HAP-1 (cell line): ENCODE measurements at regions not wholly inside any gene's neighbourhood (a gene's known extent, or its start where the extent isn't known, plus 50 kb on each side); places are given as distances from the start of the nearest gene placed in this dataset.

Source experiments
- DNase-seq, 2 experiments: peaks; one replicate each; pipeline ENCODE4 v3.0.0-alpha.2; 2016 to 2020; ENCODE audit warnings: low spot score in 2 of 2
- H3K27me3 ChIP-seq: fragments of 250-450 bp; sonication (Bioruptor Pico); 2 replicates; pipeline ENCODE4 v1.5.1; 2020; ENCODE audit warnings: low read depth, mild to moderate bottlenecking, moderate library complexity
- H3K36me3 ChIP-seq: fragments of 250-450 bp; sonication (Bioruptor Pico); replicated peaks from 2 replicates; pipeline ENCODE4 v1.5.1; 2020; ENCODE audit warnings: mild to moderate bottlenecking
- H3K4me1 ChIP-seq: fragments of 250-450 bp; sonication (Bioruptor Pico); 2 replicates; pipeline ENCODE4 v1.5.1; 2020; ENCODE audit warnings: mild to moderate bottlenecking
- H3K4me3 ChIP-seq: fragments of 250-450 bp; sonication (Bioruptor Pico); 2 replicates; pipeline ENCODE4 v1.5.1; 2020; ENCODE audit warnings: mild to moderate bottlenecking, moderate library complexity
- H3K9me3 ChIP-seq: fragments of 250-450 bp; sonication (Bioruptor Pico); 2 replicates; pipeline ENCODE4 v1.5.1; 2020; ENCODE audit warnings: mild to moderate bottlenecking, moderate library complexity
- in situ Hi-C: fragments of 300-500 bp; cut with MboI; formaldehyde crosslinking; loops from 3 replicates; pipeline ENCODE4 v1.14.3; 2020; ENCODE audit warnings: low sequenced_read_pairs, inconsistent platforms, mixed read lengths

DNA sequence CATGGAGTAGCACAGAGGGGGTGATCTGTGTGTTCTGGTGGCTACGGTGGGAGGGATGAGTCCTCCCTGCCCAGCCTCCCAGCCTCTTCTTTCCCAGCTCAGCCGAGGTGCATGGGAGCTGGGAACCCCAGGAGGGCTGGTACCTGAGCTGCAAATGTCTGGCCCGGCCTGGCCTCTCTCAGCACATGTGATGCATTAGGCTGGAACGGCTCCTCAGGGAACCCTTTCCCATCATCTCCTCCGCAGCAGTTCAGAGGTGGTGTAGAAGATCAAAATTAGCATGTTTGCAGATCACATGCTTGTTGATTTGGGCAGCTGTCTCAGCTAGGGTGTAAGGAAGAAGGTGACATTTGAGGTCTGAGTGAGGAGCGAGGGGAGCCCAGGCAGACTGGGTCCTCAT is 126.6 kb downstream of the EMX2 start:
- Histone ChIP-seq H3K36me3 (no peaks in the 10 kb centered on the region), H3K4me1 (no peaks in the 10 kb centered on the region), H3K9me3 (no peaks in the 10 kb centered on the region), H3K27me3 (no peaks in the 10 kb centered on the region), H3K4me3 (no peak overlapping the region)
- in situ Hi-C loops: no loop called here
- DNase-seq: no peak

DNA sequence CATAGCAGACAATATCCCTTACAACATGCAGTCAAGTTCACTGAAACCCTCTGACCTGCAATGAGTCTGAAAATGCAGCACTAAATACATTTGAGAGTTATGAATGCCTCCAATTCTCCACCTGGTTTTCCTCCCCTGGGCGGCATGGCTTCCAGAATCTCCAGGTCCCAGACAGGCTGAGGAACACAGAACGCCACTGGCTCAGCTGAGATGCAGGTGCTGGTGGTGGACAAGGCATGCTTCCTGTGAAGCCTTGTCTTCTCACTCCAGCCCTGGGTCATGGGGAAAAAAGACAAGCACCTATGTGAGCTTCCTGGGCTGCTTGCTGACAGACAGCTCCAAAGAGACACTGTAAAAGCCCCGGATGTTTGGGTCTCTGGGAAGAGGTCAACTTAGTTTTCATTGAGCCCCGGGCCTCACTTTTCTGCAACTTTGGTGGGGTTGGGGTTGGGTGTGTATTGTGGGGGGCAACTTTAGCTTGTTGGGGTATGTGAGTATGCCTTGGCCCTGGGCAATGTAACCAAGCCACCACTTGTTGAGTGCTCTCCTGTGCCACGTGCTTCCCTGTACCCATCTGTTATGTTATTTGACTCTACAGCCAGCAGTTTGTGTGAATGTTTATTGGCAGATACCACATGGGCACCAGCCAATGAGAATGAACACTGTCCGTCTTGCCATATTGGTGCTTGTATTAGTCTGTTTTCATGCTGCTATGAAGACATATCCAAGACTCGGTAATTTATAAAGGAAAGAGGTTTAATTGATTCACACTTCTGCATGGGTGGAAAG is 127.8 kb downstream of the EMX2 start:
- Histone ChIP-seq H3K9me3 (no peaks in the 10 kb centered on the region), H3K27me3 (no peaks in the 10 kb centered on the region), H3K4me3 (no peak overlapping the region), H3K36me3 (no peaks in the 10 kb centered on the region), H3K4me1 (no peaks in the 10 kb centered on the region)
- no peak for DNase-seq
- in situ Hi-C loops: no loop called here

DNA sequence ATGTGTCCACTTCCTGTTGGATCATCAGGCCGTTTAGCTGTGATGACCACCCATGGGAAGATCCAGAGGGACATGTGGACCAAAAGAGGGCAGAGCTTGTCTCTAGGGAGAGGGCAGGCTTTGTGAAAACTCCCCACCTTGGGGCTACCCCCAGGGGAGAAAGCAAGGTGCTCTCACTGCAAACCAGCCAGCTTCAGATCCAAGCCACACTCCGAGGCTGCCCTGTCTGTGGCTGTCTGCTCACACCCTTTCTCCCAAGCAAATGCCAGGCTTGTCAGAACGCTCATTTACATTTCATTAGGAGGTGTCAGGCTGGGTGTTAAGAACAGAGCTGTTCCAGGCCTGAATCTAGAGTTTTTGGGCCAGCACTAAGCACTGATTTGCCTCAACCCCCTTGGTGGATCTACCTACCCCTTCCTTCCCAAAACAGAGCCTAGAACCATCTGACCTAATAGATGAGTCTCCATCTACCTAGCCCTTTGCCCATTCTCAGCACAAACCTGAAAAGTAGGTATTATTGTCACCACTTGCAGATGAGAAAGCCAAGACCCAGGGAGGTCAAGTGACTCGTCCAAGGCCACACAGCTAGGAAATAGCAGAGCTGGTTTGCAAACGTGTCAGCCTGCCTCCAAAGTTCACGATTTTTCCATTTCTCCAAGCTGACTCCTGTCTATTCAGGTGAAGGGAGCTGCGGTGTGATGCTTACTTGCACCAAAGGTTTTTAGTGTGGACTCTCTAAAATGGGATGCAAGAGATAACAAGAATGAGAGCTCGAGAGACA is 130.9 kb downstream of the EMX2 start:
- DNase-seq: no peak
- in situ Hi-C loops: no loop called here
- H3K4me3 ChIP-seq: no peak overlapping the region
- no peaks in the 10 kb centered on the region for H3K27me3 ChIP-seq
- no peaks in the 10 kb centered on the region for H3K4me1 ChIP-seq
- H3K9me3 ChIP-seq: no peaks in the 10 kb centered on the region
- no peaks in the 10 kb centered on the region for H3K36me3 ChIP-seq

DNA sequence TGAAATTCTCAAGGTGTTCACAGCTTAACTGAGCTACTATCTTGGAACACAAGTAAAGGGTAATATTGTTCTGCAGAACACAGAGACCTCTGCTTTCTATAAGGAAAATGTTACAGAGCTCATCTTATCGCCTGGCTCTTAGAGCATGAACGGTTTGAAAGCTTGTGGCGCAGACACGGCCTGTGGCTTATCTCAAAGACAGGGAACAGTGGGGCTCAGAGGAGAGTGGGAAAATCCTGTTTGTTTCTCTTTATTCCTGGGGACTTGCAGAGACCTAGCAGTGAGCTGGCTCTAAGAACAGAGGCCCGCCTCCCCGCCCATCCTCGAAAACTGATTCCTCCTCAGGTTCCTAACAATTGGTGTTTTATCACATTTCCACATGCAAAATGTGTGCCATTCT is 131.7 kb downstream of the EMX2 start:
- Histone ChIP-seq H3K27me3 (no peaks in the 10 kb centered on the region), H3K4me1 (no peaks in the 10 kb centered on the region)
- in situ Hi-C loops: no loop called here

DNA sequence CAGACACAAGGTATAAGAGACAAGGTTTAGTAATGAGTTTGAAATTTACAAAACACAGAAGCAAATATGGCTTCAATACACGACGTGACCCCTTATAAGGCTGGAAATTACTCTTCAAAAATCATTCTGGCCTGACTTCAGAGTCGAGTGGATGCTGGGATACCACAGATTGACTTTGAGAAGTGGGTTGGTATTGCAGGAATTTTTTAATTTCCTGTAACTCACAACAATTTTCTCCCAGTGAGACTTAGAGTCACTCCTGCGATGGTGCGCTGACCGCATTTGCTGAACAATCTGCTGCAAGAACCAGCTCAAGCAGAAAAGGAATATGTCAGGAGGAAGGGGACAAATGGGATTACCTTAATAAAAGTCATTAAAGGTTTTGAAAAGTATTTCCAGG is 132.1 kb downstream of the EMX2 start:
- Histone ChIP-seq H3K9me3 (no peaks in the 10 kb centered on the region), H3K4me3 (no peak overlapping the region), H3K4me1 (no peaks in the 10 kb centered on the region), H3K27me3 (no peaks in the 10 kb centered on the region), H3K36me3 (no peaks in the 10 kb centered on the region)
- no peak for DNase-seq
- in situ Hi-C loops: no loop called here

More for the DNA sequence above, 131.7 kb downstream of the EMX2 start:
- DNase-seq: no peak
- Histone ChIP-seq H3K4me3 (no peak overlapping the region), H3K36me3 (no peaks in the 10 kb centered on the region), H3K9me3 (no peaks in the 10 kb centered on the region)

DNA sequence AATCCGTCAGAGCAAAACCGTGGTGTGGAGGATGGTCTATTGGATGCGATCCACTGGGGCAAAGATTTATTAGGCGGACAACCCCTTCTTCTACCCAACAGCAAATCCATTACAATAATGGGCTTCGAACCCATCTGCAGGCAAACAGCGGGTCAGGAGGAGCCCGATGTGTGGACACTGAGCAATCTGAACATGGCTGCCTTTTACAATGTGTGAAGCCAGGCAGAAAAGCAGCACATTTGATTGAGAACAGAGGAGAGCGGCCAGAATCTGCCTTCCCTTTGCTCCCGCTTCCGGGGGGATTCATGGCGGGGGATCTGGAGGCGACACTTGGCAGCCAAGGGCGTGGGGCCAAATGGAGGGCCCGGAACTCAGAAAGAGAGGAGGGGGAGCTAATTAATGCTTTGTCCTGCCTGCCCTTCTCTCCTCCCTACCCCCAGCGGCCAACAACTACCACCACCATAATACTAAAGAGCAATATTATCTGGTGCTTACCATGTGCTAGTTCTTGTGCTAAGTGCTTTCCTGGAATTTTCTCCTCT is 133.0 kb downstream of the EMX2 start:
- no peak for DNase-seq
- no peaks in the 10 kb centered on the region for H3K4me1 ChIP-seq
- H3K4me3 ChIP-seq: no peak overlapping the region
- no peaks in the 10 kb centered on the region for H3K36me3 ChIP-seq
- H3K27me3 ChIP-seq: no peaks in the 10 kb centered on the region
- no peaks in the 10 kb centered on the region for H3K9me3 ChIP-seq
- in situ Hi-C loops: no loop called here

DNA sequence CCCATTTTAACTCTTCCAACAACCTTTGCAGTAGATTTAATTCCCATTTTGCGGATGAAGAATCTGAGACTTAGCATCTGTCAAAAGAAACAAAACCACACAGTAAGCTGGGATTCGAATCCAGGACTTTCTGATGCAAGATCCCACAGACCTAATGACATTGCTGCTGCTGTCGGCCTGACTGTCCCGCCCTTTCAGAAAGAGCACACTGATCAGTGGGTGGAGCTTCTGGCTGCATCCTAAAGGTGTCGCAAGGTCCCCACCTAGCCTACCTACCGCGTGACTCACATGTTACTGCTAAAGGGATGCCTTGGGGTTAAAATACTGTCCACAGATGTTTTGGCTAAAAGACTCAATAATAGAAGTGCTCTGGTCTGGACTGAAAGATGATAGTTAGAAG is 134.7 kb downstream of the EMX2 start:
- Histone ChIP-seq H3K4me3 (no peak overlapping the region), H3K27me3 (no peaks in the 10 kb centered on the region), H3K4me1 (no peaks in the 10 kb centered on the region), H3K36me3 (no peaks in the 10 kb centered on the region), H3K9me3 (no peaks in the 10 kb centered on the region)
- in situ Hi-C loops: no loop called here
- no peak for DNase-seq

DNA sequence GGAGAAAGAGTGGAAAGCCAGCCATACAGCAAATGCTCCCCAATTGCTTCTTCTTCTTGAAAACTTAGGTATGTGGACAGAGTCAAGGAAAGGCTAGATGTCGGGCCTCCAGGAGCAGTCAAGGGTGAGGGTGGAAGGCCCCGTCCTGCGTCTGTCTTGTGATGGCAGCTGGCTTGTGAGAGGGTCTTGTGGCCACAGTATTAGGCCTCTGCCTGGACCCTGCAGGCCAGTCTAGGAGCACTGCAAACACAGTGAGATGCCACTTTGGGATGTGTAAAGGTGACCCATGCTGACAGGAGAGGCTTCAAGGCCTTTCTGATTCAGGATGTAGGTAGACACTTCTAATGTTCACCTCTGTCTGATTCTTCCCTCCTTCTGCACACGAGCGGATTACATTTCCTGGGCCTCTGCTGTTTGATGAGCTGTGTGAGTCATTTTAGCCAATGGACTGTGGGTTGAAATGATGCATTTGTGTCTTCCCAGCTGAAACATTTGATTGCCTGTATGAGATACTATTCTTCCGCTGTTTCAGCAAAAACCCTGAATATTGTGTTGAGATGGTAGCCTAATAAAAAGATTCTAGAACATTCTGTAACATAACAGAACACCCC is 135.4 kb downstream of the EMX2 start:
- DNase-seq: no peak
- H3K27me3 ChIP-seq: no peaks in the 10 kb centered on the region
- H3K9me3 ChIP-seq: no peaks in the 10 kb centered on the region
- in situ Hi-C loops: no loop called here
- H3K4me1 ChIP-seq: no peaks in the 10 kb centered on the region
- no peak overlapping the region for H3K4me3 ChIP-seq
- no peaks in the 10 kb centered on the region for H3K36me3 ChIP-seq

DNA sequence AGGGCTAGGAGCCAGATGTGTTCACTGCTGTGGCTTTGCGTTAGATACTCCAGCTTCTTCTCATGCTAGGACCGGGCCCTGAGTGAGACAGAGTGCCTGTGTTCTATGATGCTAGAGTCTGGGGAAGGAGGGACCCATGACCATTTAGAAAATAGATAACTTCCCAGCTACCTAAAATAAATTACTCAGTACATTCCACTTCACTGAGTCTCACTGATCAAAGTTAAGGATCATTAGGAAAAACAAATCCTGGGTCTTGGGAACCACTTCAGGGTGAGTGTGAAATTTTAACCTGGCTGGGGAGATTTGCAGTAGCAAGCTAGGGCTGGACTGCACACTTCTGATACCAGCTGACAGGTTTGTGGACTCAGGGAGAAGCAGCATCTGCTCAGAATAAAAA is 138.1 kb downstream of the EMX2 start:
- in situ Hi-C loops: no loop called here
- H3K36me3 ChIP-seq: no peaks in the 10 kb centered on the region
- H3K9me3 ChIP-seq: no peaks in the 10 kb centered on the region

DNA sequence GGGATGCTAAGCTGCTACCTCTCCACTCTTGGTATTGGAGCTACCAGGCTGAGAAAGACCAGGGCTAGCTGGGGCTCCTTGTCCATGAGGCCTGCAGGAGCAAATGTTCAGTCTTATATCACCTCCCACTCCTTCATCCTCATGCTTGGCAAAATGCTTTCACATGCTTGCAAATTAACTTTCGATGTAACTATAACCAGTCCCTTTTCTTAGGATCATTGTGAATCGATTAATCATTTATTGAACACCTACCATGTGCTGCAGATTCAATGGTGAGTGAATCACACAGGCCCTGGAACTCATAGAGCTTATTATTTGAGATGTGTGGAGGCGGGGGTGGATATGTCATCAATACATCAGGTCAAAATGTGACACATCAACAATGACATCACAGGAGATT is 138.6 kb downstream of the EMX2 start:
- no peak for DNase-seq

More for the DNA sequence above, 138.1 kb downstream of the EMX2 start:
- no peak for DNase-seq
- Histone ChIP-seq H3K4me1 (no peaks in the 10 kb centered on the region), H3K4me3 (no peak overlapping the region), H3K27me3 (no peaks in the 10 kb centered on the region)

DNA sequence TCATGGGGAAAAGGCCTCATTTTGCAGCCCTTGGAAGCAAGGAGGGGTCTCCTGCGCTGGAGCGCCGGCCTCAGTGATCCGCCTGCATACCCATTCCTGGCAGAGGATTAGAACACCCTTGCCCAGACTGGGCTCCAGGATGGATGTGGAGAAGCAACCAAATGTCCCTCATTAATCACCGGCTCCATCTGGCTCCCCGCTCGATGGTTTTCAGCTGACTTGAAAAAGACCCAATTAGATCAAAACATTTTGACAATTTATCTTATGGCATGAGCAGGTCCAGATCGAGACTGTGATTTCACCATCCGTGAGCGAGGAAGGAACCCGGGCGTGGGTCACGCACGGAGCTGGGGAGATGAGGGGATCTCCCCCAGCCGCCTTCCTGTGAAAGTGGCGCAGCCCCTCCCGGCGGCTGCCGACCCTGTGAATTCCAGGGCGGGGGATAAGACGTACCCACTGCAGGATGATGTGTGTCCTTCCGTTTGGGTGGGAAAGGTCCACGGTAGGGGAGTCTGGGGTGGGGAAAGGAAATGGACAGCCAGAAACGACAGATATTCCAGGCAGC is 141.6 kb downstream of the EMX2 start:
- in situ Hi-C loops: no loop called here
- Histone ChIP-seq H3K4me3 (no peak overlapping the region), H3K27me3 (no peaks in the 10 kb centered on the region), H3K4me1 (no peaks in the 10 kb centered on the region), H3K36me3 (no peaks in the 10 kb centered on the region), H3K9me3 (no peaks in the 10 kb centered on the region)
- DNase-seq: no peak

More for the DNA sequence above, 138.6 kb downstream of the EMX2 start:
- Histone ChIP-seq H3K9me3 (no peaks in the 10 kb centered on the region), H3K4me1 (no peaks in the 10 kb centered on the region), H3K36me3 (no peaks in the 10 kb centered on the region), H3K4me3 (no peak overlapping the region), H3K27me3 (no peaks in the 10 kb centered on the region)
- in situ Hi-C loops: no loop called here

DNA sequence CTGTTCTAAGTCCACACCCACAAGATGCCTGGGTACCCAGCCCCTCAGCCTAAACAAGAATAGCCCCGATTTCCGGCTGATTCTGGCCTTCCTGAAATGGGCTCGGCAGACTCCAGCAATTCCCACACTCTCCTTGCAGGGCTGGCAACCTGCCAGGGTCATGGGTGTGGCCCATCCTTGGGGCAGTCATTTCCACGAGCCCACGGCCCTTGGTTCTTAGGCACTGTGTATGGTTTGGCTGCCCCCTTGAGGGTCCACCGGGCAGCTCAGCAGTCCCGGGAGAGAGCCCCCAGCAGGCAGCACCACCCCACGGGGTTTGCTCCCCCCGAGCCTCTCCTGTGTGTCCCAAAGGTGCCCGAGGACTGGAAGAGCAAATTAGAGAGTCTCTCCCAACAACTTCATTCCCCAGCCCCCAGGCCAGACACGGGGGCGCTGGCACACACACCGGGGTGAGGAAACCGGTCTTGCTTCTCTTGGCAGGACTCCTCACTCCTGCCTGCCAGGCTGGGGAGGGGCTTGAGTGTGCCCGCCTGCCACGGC is 142.2 kb downstream of the EMX2 start:
- in situ Hi-C loops: no loop called here
- DNase-seq: peak in 1 of 2 experiments; percentile 28
- H3K27me3 ChIP-seq: no peaks in the 10 kb centered on the region

DNA sequence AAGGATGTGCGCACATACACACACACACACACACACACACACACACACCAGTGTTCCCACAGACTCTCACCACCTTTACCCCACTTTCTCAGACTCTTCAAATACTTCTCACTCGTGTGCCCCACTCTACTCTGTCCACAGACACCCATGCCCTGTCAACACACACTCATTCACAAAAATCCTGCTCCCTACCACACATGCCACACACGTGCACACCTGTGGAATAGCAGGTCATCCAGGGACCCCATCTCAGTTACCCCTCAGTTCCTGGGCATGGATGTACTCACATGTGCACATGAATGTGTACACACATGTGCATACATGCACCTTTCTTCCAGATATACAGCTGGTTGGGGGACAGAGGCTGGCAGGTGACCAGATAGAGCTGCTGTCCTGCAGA is 142.9 kb downstream of the EMX2 start:
- H3K4me1 ChIP-seq: no peaks in the 10 kb centered on the region
- no peaks in the 10 kb centered on the region for H3K9me3 ChIP-seq
- no peaks in the 10 kb centered on the region for H3K36me3 ChIP-seq
- in situ Hi-C loops: no loop called here
- H3K27me3 ChIP-seq: no peaks in the 10 kb centered on the region
- no peak for DNase-seq
- H3K4me3 ChIP-seq: no peak overlapping the region

More for the DNA sequence above, 142.2 kb downstream of the EMX2 start:
- Histone ChIP-seq H3K36me3 (no peaks in the 10 kb centered on the region), H3K9me3 (no peaks in the 10 kb centered on the region), H3K4me3 (no peak overlapping the region), H3K4me1 (no peaks in the 10 kb centered on the region)
